HL-60 (cell line): ENCODE measurements at regions not wholly inside any gene's neighbourhood (a gene's known extent, or its start where the extent isn't known, plus 50 kb on each side); places are given as distances from the start of the nearest gene placed in this dataset.

Source experiments
- GABPA ChIP-seq: IDR thresholded peaks from 2 replicates; pipeline ENCODE4 v1.6.1; 2012; ENCODE audit warnings: low read depth
- POLR2AphosphoS5 ChIP-seq: IDR thresholded peaks from 2 replicates; pipeline ENCODE4 v1.6.1; 2012; ENCODE audit warnings: low read depth
- SPI1 ChIP-seq: IDR thresholded peaks from 2 replicates; pipeline ENCODE4 v1.6.1; 2012; ENCODE audit warnings: low read depth, mild to moderate bottlenecking, borderline replicate concordance
- TF ChIP-seq, protein P1 (sequence below): IDR thresholded peaks from one replicate; pipeline ENCODE4 v1.5.1; 2011; ENCODE audit warnings: low read length, control low read depth, inconsistent platforms; ENCODE audit not compliant: insufficient read depth

DNA sequence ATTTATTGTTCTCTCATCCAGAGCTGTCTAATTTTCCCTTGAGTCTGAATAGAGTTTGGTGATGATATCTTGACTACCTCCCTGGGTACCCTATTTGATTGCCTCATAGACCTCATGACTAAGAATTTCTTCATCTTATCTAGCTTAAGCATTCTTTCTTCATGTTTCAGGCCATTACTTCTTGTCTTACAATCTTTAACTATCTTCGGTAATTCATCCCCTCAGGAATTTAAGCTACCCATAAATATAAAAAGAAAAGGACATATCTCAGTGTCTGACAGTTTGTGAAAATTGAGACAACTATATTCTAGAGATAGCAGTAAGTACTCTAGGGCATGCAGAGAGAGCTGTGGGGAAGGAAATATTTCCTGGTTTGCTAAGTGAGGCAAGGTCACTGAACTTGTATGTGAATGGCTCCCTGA, 466.1 kb upstream of the GRID2 start:
- no peak for TF ChIP-seq GABPA
- TF ChIP-seq, protein P1, sequence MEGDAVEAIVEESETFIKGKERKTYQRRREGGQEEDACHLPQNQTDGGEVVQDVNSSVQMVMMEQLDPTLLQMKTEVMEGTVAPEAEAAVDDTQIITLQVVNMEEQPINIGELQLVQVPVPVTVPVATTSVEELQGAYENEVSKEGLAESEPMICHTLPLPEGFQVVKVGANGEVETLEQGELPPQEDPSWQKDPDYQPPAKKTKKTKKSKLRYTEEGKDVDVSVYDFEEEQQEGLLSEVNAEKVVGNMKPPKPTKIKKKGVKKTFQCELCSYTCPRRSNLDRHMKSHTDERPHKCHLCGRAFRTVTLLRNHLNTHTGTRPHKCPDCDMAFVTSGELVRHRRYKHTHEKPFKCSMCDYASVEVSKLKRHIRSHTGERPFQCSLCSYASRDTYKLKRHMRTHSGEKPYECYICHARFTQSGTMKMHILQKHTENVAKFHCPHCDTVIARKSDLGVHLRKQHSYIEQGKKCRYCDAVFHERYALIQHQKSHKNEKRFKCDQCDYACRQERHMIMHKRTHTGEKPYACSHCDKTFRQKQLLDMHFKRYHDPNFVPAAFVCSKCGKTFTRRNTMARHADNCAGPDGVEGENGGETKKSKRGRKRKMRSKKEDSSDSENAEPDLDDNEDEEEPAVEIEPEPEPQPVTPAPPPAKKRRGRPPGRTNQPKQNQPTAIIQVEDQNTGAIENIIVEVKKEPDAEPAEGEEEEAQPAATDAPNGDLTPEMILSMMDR, result no peak
- no peak for TF ChIP-seq POLR2AphosphoS5
- TF ChIP-seq SPI1, result no peak
